ENCODE measurements at regions not wholly inside any gene's neighbourhood (a gene's known extent, or its start where the extent isn't known, plus 50 kb on each side); places are given as distances from the start of the nearest gene placed in this dataset.
"Not testable (repeated sequence)": the region's sequence is repeated elsewhere in the genome, so short reads cannot be mapped to it uniquely, and the experiment has no call there.

GRCh38 chr12:131365821-131366260, 345.0 kb upstream of the SFSWAP start:
- no peak for DNase-seq

GRCh38 chr12:131366261-131366871, 344.5 kb upstream of the SFSWAP start:
- DNase-seq, result no peak

DNA sequence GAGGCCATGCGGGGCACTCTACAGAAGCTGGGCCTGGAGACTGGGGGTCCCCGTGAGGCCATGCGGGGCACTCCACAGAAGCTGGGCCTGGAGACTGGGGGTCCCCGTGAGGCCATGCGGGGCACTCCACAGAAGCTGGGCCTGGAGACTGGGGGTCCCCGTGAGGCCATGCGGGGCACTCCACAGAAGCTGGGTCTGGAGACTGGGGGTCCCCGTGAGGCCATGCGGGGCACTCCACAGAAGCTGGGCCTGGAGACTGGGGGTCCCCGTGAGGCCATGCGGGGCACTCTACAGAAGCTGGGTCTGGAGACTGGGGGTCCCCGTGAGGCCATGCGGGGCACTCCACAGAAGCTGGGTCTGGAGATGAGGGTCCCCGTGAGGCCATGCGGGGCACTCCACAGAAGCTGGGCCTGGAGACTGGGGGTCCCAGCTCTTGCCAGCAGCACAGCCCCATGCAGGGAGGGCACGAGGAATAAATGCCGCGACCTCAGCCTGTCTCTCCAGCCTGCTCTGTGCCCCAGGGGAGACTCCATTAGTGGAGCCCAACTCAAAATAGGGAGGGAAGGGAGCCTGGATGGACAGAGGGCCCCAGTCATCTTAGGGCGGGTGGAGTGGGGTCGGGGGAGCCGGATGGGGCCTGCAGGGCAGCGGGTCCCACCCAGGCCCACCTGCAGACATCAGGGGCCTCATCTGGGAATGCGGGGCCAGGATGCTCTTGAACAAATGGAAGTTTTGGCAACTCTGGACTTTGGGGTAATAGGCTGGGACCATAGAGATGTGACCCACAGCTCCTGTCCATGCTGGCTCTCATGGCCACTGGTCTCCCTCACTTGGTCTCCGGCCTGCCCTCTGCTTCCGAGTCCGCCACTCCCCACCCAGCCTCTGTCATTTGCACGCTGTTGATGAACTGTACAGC, 343.6 kb upstream of the SFSWAP start:
- not testable (repeated sequence) for DNase-seq

GRCh38 chr12:131367983-131368667, 342.8 kb upstream of the SFSWAP start:
- no peak for DNase-seq

GRCh38 chr12:131368668-131369071, 342.2 kb upstream of the SFSWAP start:
- DNase-seq, result no peak

GRCh38 chr12:131369094-131369845, 341.6 kb upstream of the SFSWAP start:
- no peak for DNase-seq

DNA sequence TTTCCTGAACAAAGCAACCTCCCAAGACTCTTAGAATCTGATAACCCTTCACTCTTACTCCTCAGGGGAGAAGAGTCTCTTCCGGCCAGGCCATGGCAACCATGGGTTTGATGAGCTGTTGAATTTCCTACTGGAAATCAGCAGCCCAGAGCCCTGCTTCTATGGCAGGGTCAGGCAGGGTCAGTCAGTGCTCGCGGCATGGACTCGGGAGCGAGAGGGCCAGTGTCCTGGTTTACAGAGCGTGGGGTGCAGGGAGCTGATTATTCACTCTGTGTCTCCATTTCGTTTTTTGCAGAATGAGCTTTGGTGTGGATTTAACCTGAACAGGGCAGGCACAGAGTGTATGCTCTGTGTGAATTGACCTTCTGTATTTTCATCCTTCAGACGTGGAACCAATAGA, 340.6 kb upstream of the SFSWAP start:
- no peak for DNase-seq

DNA sequence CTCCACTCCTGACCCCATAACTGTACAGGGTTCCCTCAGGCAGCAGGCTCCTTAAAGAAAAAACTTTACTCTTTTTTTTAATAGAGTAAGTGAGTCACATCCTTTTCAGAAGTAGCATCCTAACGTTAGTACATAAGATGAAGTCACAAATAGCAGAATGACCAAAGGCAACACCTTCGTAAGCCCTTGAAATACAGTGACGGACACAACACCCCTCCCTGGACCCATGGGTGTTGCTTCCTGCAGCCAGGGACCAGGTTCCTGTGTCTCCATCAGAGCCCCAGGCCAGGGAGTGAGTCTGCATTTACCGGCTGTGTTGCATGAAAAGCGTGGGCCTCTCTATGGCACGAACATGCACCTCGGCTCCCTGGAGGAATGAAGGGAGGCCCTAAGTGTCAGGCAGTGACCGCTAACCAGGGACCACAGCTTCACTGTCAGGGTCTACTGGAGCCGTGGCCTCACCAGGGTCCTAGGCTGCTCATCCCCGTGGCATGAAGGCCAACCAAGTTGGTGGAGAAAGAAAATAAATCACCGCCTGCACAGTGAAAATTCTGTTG, 340.0 kb upstream of the SFSWAP start:
- DNase-seq, result no peak

DNA sequence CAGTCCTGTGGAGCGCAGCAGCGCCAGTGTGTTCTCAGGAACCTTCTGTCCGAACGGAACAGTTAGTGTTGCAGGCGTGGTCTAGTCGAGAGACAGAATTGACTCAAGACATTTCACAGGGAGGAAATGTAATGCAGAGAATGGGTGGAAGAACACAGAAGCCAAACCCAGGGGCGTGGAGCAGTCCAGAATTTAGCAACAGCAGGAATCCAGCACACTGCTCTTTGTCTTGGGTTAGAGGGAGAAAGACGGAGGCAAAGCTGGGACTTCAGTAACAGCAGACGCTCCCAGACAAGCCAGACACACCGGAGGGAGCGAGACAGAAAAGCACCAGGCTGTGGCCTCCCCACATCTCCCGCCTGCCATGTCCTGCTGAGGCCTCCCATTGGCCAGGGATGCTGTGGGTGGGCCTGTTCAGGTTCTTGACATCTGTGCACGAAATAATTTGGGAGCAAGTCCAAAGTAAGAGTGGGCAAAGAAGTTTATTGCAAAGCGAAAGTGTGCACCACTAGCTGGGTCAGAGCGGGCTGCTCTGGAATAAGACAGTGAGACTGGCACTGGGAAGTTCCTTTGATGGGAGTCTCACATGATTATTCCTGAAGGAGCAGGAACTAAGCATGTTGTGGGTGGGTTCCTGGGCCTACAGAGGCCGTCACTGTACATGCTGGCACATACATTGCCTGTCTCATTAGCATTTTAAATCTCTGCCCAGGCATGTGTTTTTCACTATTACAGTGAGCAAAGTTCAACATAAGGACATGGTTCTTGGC, 339.3 kb upstream of the SFSWAP start:
- no peak for DNase-seq

DNA sequence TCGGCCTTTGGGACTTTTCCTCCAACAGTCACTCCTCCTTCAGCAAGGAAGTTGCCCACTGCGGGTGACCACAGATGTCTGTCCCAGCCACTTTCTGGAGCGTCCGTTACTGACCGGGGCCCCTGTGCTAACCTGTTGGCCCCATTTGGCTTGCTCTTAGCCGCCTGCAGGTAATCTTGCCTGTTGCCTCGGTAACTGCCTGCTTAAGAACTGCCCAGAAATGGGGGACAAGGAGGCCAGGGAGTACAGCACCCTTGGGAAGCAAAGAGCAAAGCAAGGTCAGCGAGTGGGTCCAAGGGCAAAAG, 338.8 kb upstream of the SFSWAP start:
- DNase-seq, result no peak

DNA sequence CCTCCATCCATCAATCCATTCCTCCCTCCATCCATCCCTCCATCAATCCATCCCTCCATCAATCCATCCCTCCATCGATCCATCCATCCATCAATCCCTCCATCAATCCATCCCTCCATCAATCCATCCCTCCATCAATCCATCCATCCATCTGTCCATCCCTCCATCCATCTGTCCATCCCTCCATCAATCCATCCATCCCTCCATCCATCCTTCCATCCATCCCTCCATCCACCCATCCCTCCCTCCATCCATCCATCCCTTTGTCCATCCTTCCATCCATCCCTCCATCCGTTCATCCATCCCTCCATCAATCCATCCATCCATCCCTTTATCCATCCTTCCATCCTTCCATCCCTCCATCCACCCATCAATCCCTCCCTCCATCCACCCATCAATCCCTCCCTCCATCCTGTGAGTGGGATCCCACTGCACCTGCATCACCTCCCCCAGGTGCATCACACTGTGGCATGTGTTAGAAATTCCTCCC, 338.1 kb upstream of the SFSWAP start:
- DNase-seq, result no peak

DNA sequence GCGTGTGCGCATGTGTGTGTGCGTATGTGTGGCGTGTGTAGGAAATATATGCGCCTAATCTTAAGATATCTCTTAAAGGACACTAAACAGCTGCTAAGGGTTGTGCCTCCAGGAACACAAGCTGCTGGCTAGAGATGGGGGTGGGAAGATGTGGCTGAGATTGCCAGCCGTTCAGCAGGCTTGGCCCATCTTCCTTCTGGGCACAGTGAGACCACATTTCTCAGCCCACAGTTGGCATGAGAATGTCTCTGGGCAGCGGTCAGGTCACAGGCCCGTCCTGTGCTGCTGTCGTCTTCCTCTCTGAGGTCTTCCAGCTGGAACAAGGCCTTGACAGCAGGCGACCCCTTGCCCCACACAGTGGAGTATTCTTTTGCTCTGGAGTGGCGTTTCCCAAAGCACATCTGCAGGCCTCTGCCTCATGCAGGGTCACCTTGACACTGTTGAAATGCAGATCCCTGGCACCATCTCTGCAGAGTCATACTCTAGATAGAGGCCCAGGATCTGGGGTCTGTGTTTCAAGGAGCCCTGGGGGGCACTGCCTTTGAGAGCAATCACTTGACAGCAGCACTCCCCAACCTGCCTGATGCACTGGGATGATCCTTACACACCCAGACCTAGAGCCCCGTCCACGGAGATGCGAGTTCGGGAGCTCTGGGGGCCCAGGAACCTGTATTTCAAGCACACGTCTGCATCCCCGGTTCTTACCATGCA, 335.5 kb upstream of the SFSWAP start:
- DNase-seq, result no peak

DNA sequence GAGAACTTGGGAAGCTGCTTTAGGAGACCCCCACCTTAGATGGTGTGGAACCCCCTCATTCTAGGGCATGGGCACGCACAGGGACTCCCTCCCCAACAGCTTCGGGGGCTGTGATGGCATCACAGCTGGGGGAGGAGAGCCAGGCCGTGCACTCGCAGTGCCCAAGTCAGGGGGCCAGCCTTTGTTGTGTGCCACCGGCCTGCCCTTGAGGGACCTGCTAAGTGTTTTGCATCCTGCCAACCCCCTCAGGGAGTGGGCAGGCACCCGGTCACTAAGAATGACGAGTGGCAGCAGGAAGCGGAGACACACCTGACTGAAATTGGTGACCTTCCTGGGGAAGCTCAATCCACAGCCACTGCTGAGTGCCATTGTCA, 334.9 kb upstream of the SFSWAP start:
- DNase-seq, result no peak

DNA sequence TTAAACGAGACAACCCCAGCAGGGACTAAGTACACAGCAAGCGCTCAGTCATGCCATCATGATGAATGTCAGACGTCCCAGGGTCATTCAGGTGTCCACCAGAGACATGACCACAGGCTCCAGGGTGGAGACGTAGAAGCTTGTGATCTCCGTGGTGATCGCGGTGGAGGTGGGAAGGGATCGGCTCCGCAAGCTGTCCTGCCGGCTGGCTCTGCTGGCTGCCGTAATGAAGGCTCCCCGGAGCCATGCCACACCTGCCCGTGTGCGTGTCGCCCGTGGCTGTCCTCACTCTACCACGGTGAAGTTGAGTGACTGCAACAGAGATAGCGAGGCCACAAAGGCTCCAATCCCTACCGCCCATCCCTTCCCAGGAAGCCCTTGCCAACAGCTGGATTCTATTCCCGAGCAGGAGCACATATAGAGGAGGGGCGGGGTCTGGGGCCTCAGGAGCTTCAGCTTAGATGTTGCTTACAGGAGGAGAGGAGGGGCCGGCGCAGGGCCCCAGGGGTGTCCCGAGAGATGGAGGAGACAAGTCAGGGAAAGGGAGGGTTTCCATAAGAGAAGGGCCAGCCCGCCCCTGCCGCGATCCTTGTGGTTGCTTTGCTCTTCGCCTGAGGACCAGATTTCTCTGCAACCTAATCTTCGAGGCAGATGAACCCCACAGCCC, 332.6 kb upstream of the SFSWAP start:
- DNase-seq, result no peak

GRCh38 chr12:131378861-131379665, 331.8 kb upstream of the SFSWAP start:
- no peak for DNase-seq

GRCh38 chr12:131379738-131380137, 331.2 kb upstream of the SFSWAP start:
- no peak for DNase-seq

DNA sequence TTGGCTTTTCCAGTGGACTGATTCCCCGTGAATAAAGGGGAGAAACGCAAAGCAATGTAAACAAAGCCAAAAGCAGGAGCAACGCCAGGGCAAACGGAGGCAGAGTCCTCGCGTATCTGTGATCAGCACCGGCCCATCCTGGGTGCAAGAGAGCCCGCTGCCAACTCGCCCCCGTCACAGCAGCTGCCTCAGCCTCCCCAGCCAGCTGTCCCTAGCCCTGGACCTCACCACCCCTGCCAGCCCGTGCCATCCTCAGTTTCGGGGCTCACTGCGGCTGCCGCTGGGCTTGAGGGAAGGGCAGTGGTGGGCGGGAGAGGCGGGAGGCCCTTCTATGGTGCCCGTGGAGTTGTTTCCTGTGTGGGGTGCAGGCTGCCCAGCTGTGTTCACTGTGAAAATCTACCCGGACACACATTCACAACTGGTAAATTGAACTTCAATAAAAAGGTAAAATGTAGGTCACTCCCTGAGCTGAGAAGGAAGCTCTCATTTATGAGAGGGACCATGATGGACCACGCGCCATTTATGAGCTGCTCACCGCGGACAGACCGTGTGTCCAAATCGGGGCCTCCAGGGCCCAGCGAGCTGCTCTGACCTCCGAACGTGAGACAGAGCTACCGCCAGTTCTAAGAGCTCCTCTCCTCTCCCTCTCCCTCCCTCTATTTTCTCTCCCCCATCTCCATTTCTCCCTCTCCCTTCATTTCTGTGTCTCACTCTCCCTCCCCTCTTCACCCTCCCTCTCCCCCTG, 330.5 kb upstream of the SFSWAP start:
- no peak for DNase-seq

GRCh38 chr12:131380965-131381705, 329.8 kb upstream of the SFSWAP start:
- no peak for DNase-seq

Measured in GDM1 (cell line).